IMR-90 (cell line): ENCODE measurements at regions not wholly inside any gene's neighbourhood (a gene's known extent, or its start where the extent isn't known, plus 50 kb on each side); places are given as distances from the start of the nearest gene placed in this dataset.

Source experiments
- ATAC-seq: fragments of 200-7000 bp; cut with Tn5 transposase; 2 replicates; pipeline ENCODE4 v1.9.1; 2020; ENCODE audit warnings: low read depth, mild to moderate bottlenecking, moderate library complexity
- BruUV-seq: library from RNA; stranded (reverse); fragments of 400-500 nt; replicated peaks from 2 replicates; lab custom pipeline; 2021; lab: Mats Ljungman, UMichigan
- CTCF ChIA-PET: fragments of 300-600 bp; formaldehyde crosslinking; extraction: SDS; loops from one replicate; lab custom pipeline; 2021; ENCODE audit warnings: antibody characterized with exemption; lab: Yijun Ruan, JAX
- POLR2A ChIA-PET: fragments of 300-600 bp; sonication (Branson Sonifier 250); formaldehyde crosslinking; loops from one replicate; lab custom pipeline; 2022; ENCODE audit warnings: antibody characterized with exemption; ENCODE audit not compliant: unreplicated experiment; lab: Charles Lee
- DNase-seq: peaks from one replicate; pipeline ENCODE4 v3.0.0; 2013
- H2AFZ ChIP-seq: replicated peaks from 2 replicates; pipeline ENCODE3; 2013; ENCODE audit warnings: low read length, mild to moderate bottlenecking; ENCODE audit not compliant: poor library complexity
- H2AK5ac ChIP-seq: 2 replicates; pipeline ENCODE4 v1.6.1; 2013; ENCODE audit warnings: low read depth, low read length, inconsistent platforms
- H2AK9ac ChIP-seq: replicated peaks from 2 replicates; pipeline ENCODE3; 2013; ENCODE audit warnings: mild to moderate bottlenecking, low read depth, low read length, moderate library complexity; ENCODE audit not compliant: poor library complexity
- H2BK120ac ChIP-seq: 2 replicates; pipeline ENCODE4 v1.6.1; 2013; ENCODE audit warnings: low read depth, low read length, inconsistent platforms
- H2BK15ac ChIP-seq: 3 replicates; pipeline ENCODE4 v1.6.1; 2013; ENCODE audit warnings: low read depth, low read length, inconsistent platforms
- H2BK20ac ChIP-seq: 2 replicates; pipeline ENCODE4 v1.6.1; 2013; ENCODE audit warnings: low read depth, mild to moderate bottlenecking, inconsistent platforms, low read length, moderate library complexity
- H2BK5ac ChIP-seq: 2 replicates; pipeline ENCODE4 v1.6.1; 2013; ENCODE audit warnings: mild to moderate bottlenecking, low read depth, low read length, inconsistent platforms; ENCODE audit not compliant: poor library complexity, severe bottlenecking
- H3K14ac ChIP-seq: replicated peaks from 2 replicates; pipeline ENCODE4 v1.6.1; 2013; ENCODE audit warnings: low read depth, low read length, inconsistent platforms
- H3K18ac ChIP-seq: 2 replicates; pipeline ENCODE4 v1.6.1; 2013; ENCODE audit warnings: low read depth, low read length, control low read depth
- H3K23ac ChIP-seq: 2 replicates; pipeline ENCODE4 v1.6.1; 2013; ENCODE audit warnings: low read depth, low read length, inconsistent platforms
- H3K27ac ChIP-seq: 2 replicates; pipeline ENCODE4 v1.5.1; 2013; ENCODE audit warnings: mild to moderate bottlenecking, control low read depth, low read length; ENCODE audit not compliant: insufficient read depth
- H3K27me3 ChIP-seq: 2 replicates; pipeline ENCODE4 v1.6.1; 2013; ENCODE audit warnings: low read length; ENCODE audit not compliant: control insufficient read depth, insufficient read depth
- H3K36me3 ChIP-seq: 2 replicates; pipeline ENCODE4 v1.6.1; 2013; ENCODE audit warnings: low read length, mixed read lengths; ENCODE audit not compliant: control insufficient read depth, insufficient read depth
- H3K4ac ChIP-seq: 2 replicates; pipeline ENCODE4 v1.6.1; 2013; ENCODE audit warnings: low read depth, low read length, inconsistent platforms
- H3K4me1 ChIP-seq: 2 replicates; pipeline ENCODE4 v1.6.1; 2013; ENCODE audit warnings: low read length, mixed read lengths; ENCODE audit not compliant: control insufficient read depth, insufficient read depth
- H3K4me2 ChIP-seq: 2 replicates; pipeline ENCODE4 v1.6.1; 2013; ENCODE audit warnings: low read depth, mild to moderate bottlenecking, control low read depth, low read length, moderate library complexity
- H3K4me3 ChIP-seq: 2 replicates; pipeline ENCODE4 v1.5.1; 2013; ENCODE audit warnings: low read depth, mild to moderate bottlenecking, control low read depth, low read length, moderate library complexity; ENCODE audit not compliant: insufficient read depth
- H3K56ac ChIP-seq: 2 replicates; pipeline ENCODE4 v1.6.1; 2013; ENCODE audit warnings: low read length, inconsistent platforms; ENCODE audit not compliant: insufficient read depth; ENCODE audit errors: extremely low read depth
- H3K79me1 ChIP-seq, 2 experiments: 2 replicates each; pipeline ENCODE4 v1.6.1; 2013; ENCODE audit warnings: low read length in 2 of 2, inconsistent platforms in 1 of 2, low read depth in 1 of 2
- H3K9ac ChIP-seq: 2 replicates; pipeline ENCODE4 v1.6.1; 2013; ENCODE audit warnings: low read depth, low read length, control low read depth
- H3K9me1 ChIP-seq: 2 replicates; pipeline ENCODE4 v1.6.1; 2013; ENCODE audit warnings: low read length, inconsistent platforms; ENCODE audit not compliant: insufficient read depth
- H3K9me3 ChIP-seq: 2 replicates; pipeline ENCODE4 v1.6.1; 2013; ENCODE audit warnings: low read length; ENCODE audit not compliant: control insufficient read depth, insufficient read depth
- H4K20me1 ChIP-seq: 2 replicates; pipeline ENCODE4 v1.6.1; 2013; ENCODE audit warnings: low read length, inconsistent platforms; ENCODE audit not compliant: insufficient read depth
- H4K5ac ChIP-seq: 2 replicates; pipeline ENCODE4 v1.6.1; 2013; ENCODE audit warnings: mild to moderate bottlenecking, low read depth, low read length, control low read depth
- H4K8ac ChIP-seq, 2 experiments: 2 replicates each; pipeline ENCODE4 v1.6.1; 2013; ENCODE audit warnings: low read depth in 2 of 2, low read length in 2 of 2, control low read depth in 1 of 2, inconsistent platforms in 1 of 2
- H4K91ac ChIP-seq: 2 replicates; pipeline ENCODE4 v1.6.1; 2013; ENCODE audit warnings: low read depth, low read length, inconsistent platforms; ENCODE audit not compliant: insufficient read depth
- BHLHE40 ChIP-seq: fragments of 150-350 bp; IDR thresholded peaks from 2 replicates; pipeline ENCODE4 v1.6.1; 2016; ENCODE audit warnings: mild to moderate bottlenecking, low read depth, low read length
- CEBPB ChIP-seq: IDR thresholded peaks from 2 replicates; pipeline ENCODE4 v1.6.1; 2012; ENCODE audit warnings: low read depth, low read length, improper control_type of control experiment
- CHD1 ChIP-seq: IDR thresholded peaks from 2 replicates; pipeline ENCODE4 v1.6.1; 2012; ENCODE audit warnings: low read depth, low read length, improper control_type of control experiment
- FOS ChIP-seq: fragments of 150-350 bp; IDR thresholded peaks from 2 replicates; pipeline ENCODE4 v1.6.1; 2016; ENCODE audit warnings: low read depth, low read length
- MAFK ChIP-seq: IDR thresholded peaks from 2 replicates; pipeline ENCODE4 v1.6.1; 2012; ENCODE audit warnings: low read depth, low read length, improper control_type of control experiment
- MAZ ChIP-seq: IDR thresholded peaks from 2 replicates; pipeline ENCODE4 v1.6.1; 2012; ENCODE audit warnings: low read depth, mild to moderate bottlenecking, low read length, improper control_type of control experiment, moderate library complexity, borderline replicate concordance
- NFE2L2 ChIP-seq: fragments of 150-350 bp; IDR thresholded peaks from 2 replicates; pipeline ENCODE4 v1.6.1; 2016; ENCODE audit warnings: low read depth, mild to moderate bottlenecking, low read length
- POLR2A ChIP-seq: IDR thresholded peaks from 2 replicates; pipeline ENCODE4 v1.6.1; 2012; ENCODE audit warnings: mild to moderate bottlenecking, low read depth, low read length
- RAD21 ChIP-seq: IDR thresholded peaks from 2 replicates; pipeline ENCODE4 v1.6.1; 2012; ENCODE audit warnings: low read length, improper control_type of control experiment
- RCOR1 ChIP-seq: IDR thresholded peaks from 2 replicates; pipeline ENCODE4 v1.6.1; 2012; ENCODE audit warnings: mild to moderate bottlenecking, low read length, improper control_type of control experiment; ENCODE audit not compliant: insufficient replicate concordance
- RFX5 ChIP-seq: IDR thresholded peaks from 2 replicates; pipeline ENCODE4 v1.8.0; 2012; ENCODE audit warnings: low read depth, mild to moderate bottlenecking, low read length, moderate library complexity
- SMC3 ChIP-seq: fragments of 150-350 bp; IDR thresholded peaks from 2 replicates; pipeline ENCODE4 v1.6.1; 2016; ENCODE audit warnings: low read depth, mild to moderate bottlenecking, antibody characterized with exemption, low read length, moderate library complexity
- WGBS, 2 experiments: methylation state at CpG; one replicate each; pipeline versions ENCODE4 v1.1.5 to v1.1.7; 2013; ENCODE audit warnings: missing lambda C conversion rate in 2 of 2; ENCODE audit not compliant: insufficient read length in 1 of 2; ENCODE audit errors: extremely low coverage in 2 of 2; 5-methylcytosine and 5-hydroxymethylcytosine counted together
- dilution Hi-C: fragments of 300-500 bp; cut with HindIII; formaldehyde crosslinking; loops from one replicate; pipeline ENCODE4 v1.14.3; 2018; ENCODE audit warnings: low sequenced_read_pairs; ENCODE audit not compliant: unreplicated experiment
- in situ Hi-C: fragments of 300-500 bp; cut with MboI; formaldehyde crosslinking; loops from 3 replicates; pipeline ENCODE4 v1.14.3; 2019; ENCODE audit warnings: low sequenced_read_pairs, inconsistent platforms, mixed read lengths
- intact Hi-C: fragments of 100-400 bp; cut with micrococcal nuclease; formaldehyde crosslinking; loops from 2 replicates; pipeline ENCODE4 v1.10.0; 2022
- TF ChIP-seq, protein P1 (sequence below): fragments of 150-350 bp; IDR thresholded peaks from 2 replicates; pipeline ENCODE4 v1.6.1; 2017; ENCODE audit warnings: mild to moderate bottlenecking, antibody characterized with exemption, low read length, low read depth
- TF ChIP-seq, protein P2 (sequence below): fragments of 150-350 bp; IDR thresholded peaks from 2 replicates; pipeline ENCODE4 v1.6.1; 2016; ENCODE audit warnings: low read depth, mild to moderate bottlenecking, low read length, moderate library complexity, borderline replicate concordance
- TF ChIP-seq, protein P3 (sequence below): conservative IDR thresholded peaks from 2 replicates; pipeline ENCODE4 v1.5.1; 2012; ENCODE audit warnings: mild to moderate bottlenecking, low read depth, low read length, improper control_type of control experiment

DNA sequence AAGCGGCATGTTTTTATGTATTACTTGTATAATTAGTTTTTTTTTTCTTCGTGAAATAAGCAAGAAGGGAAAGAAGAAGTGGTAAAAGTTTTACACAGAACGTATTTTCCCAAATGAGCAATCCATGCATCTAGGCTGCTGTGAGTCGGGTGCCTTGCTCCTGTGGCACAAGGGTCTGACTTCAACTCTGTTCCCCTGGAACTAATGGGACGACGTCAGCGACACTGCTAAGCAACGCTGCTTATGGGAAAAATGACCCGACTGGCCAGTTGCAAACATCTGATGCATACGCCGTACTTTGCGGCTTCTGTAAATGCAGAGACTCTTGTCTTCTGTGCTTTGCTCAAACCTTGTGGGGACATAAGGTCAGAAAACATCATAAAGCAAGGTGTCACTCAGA lies 66.3 kb downstream of the MPP7 start:
- 76% methylated on average over 10 of the region's 12 CpGs; no CpG with 5 or more reads in 1 of the 2 experiments for WGBS, 2 experiments
- H4K8ac ChIP-seq: no peak overlapping the region
- no peak overlapping the region for H4K5ac ChIP-seq
- no peak overlapping the region for H3K18ac ChIP-seq
- BruUV-seq: no TSS peak
- no peak overlapping the region for H2AK5ac ChIP-seq
- in situ Hi-C loops: no loop called here
- ATAC-seq: no peak
- no peak overlapping the region for H2BK5ac ChIP-seq
- H3K4me1 ChIP-seq: no peaks in the 10 kb centered on the region
- H3K36me3 ChIP-seq: no peaks in the 10 kb centered on the region
- H3K9ac ChIP-seq: no peak overlapping the region
- no peak for TF ChIP-seq SMC3
- TF ChIP-seq MAZ: no peak
- TF ChIP-seq, protein P1, sequence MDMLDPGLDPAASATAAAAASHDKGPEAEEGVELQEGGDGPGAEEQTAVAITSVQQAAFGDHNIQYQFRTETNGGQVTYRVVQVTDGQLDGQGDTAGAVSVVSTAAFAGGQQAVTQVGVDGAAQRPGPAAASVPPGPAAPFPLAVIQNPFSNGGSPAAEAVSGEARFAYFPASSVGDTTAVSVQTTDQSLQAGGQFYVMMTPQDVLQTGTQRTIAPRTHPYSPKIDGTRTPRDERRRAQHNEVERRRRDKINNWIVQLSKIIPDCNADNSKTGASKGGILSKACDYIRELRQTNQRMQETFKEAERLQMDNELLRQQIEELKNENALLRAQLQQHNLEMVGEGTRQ: no peak
- TF ChIP-seq RCOR1: no peak
- TF ChIP-seq RFX5: no peak
- no peak for TF ChIP-seq RAD21
- TF ChIP-seq, protein P2, sequence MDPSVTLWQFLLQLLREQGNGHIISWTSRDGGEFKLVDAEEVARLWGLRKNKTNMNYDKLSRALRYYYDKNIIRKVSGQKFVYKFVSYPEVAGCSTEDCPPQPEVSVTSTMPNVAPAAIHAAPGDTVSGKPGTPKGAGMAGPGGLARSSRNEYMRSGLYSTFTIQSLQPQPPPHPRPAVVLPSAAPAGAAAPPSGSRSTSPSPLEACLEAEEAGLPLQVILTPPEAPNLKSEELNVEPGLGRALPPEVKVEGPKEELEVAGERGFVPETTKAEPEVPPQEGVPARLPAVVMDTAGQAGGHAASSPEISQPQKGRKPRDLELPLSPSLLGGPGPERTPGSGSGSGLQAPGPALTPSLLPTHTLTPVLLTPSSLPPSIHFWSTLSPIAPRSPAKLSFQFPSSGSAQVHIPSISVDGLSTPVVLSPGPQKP: no peak
- TF ChIP-seq CEBPB: no peak
- no peak for TF ChIP-seq NFE2L2
- TF ChIP-seq FOS: no peak
- no peak for TF ChIP-seq BHLHE40
- no peak for TF ChIP-seq MAFK
- no peak for TF ChIP-seq POLR2A
- TF ChIP-seq CHD1: no peak
- TF ChIP-seq, protein P3, sequence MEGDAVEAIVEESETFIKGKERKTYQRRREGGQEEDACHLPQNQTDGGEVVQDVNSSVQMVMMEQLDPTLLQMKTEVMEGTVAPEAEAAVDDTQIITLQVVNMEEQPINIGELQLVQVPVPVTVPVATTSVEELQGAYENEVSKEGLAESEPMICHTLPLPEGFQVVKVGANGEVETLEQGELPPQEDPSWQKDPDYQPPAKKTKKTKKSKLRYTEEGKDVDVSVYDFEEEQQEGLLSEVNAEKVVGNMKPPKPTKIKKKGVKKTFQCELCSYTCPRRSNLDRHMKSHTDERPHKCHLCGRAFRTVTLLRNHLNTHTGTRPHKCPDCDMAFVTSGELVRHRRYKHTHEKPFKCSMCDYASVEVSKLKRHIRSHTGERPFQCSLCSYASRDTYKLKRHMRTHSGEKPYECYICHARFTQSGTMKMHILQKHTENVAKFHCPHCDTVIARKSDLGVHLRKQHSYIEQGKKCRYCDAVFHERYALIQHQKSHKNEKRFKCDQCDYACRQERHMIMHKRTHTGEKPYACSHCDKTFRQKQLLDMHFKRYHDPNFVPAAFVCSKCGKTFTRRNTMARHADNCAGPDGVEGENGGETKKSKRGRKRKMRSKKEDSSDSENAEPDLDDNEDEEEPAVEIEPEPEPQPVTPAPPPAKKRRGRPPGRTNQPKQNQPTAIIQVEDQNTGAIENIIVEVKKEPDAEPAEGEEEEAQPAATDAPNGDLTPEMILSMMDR: no peak
- intact Hi-C loops: no loop called here
- no peak overlapping the region for H2BK20ac ChIP-seq
- no peaks in the 10 kb centered on the region for H3K9me3 ChIP-seq
- H3K27ac ChIP-seq: no peak overlapping the region
- peaks cover 2% of the 10 kb centered on the region; the same call in 1 of the 2 replicates for H3K27me3 ChIP-seq
- no peak overlapping the region for H3K23ac ChIP-seq
- no peaks in the 10 kb centered on the region for H4K20me1 ChIP-seq
- no peaks in the 10 kb centered on the region for H3K79me1 ChIP-seq
- H3K56ac ChIP-seq: no peak overlapping the region
- no peak overlapping the region for H3K4ac ChIP-seq
- no peak for DNase-seq
- no peak overlapping the region for H4K91ac ChIP-seq
- H2BK15ac ChIP-seq: no peak overlapping the region
- H3K14ac ChIP-seq: no peak overlapping the region
- H3K4me3 ChIP-seq: no peak overlapping the region
- no peak overlapping the region for H2BK120ac ChIP-seq
- no peak overlapping the region for H2AK9ac ChIP-seq
- no peak overlapping the region for H3K4me2 ChIP-seq
- no peak overlapping the region for H2AFZ ChIP-seq
- H3K9me1 ChIP-seq: no peaks in the 10 kb centered on the region
- ChIA-PET CTCF (interaction anchor here (0.6 kb wide), 1 partner anchor 239 kb away, joined by 3 read pairs; no protein-coding TSS in a partner anchor), POLR2A (no interaction called here)
- dilution Hi-C loops: no loop called here
